Progenitor cell of endocrine pancreas (in vitro differentiated cells): ENCODE measurements at regions not wholly inside any gene's neighbourhood (a gene's known extent, or its start where the extent isn't known, plus 50 kb on each side); places are given as distances from the start of the nearest gene placed in this dataset.

Source experiments
- DNase-seq: peaks from one replicate; pipeline ENCODE4 v3.0.0; 2021; ENCODE audit warnings: low spot score; ENCODE audit not compliant: unreplicated experiment
- H3K27ac Mint-ChIP-seq: 2 replicates; pipeline ENCODE4 v1.8.0; 2021; ENCODE audit warnings: mild to moderate bottlenecking, moderate library complexity, mixed read lengths
- H3K27me3 Mint-ChIP-seq: 2 replicates; pipeline ENCODE4 v1.8.0; 2021; ENCODE audit warnings: mixed read lengths
- H3K36me3 Mint-ChIP-seq: 2 replicates; pipeline ENCODE4 v1.8.0; 2022; ENCODE audit warnings: mixed read lengths; ENCODE audit not compliant: insufficient read depth
- H3K4me1 Mint-ChIP-seq: 2 replicates; pipeline ENCODE4 v1.8.0; 2021; ENCODE audit warnings: low read depth, mixed read lengths
- H3K4me3 Mint-ChIP-seq: 2 replicates; pipeline ENCODE4 v1.8.0; 2021; ENCODE audit warnings: low read depth, mild to moderate bottlenecking, moderate library complexity, mixed read lengths
- H3K9me3 Mint-ChIP-seq: 2 replicates; pipeline ENCODE4 v1.8.0; 2021; ENCODE audit warnings: low read depth, mixed read lengths
- TF ChIP-seq, protein P1 (sequence below): fragments of 200-600 bp; sonication (generic); IDR thresholded peaks from one replicate; pipeline ENCODE4 v1.5.0; 2021; ENCODE audit warnings: antibody characterized with exemption, mild to moderate bottlenecking; ENCODE audit not compliant: unreplicated experiment

DNA sequence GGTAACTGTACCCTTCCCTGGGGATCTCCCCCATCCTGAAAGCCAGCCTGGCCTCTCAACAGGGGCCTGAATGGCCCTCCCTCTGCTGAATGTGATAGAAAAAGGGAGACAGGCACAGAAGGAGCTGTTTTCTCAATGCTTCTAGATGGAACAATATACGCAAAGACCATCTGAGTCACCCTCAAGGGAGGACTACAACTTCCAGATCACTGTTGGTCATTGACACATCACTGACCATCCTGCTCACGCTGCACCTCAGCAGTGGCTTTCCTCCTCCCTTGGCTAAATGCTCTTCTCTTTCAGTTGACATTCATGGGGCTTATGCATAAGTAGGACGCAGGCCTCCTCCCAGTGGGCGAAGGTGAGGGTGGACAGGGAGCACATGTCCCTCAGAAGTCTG is 112.2 kb upstream of the SHB start:
- TF ChIP-seq, protein P1, sequence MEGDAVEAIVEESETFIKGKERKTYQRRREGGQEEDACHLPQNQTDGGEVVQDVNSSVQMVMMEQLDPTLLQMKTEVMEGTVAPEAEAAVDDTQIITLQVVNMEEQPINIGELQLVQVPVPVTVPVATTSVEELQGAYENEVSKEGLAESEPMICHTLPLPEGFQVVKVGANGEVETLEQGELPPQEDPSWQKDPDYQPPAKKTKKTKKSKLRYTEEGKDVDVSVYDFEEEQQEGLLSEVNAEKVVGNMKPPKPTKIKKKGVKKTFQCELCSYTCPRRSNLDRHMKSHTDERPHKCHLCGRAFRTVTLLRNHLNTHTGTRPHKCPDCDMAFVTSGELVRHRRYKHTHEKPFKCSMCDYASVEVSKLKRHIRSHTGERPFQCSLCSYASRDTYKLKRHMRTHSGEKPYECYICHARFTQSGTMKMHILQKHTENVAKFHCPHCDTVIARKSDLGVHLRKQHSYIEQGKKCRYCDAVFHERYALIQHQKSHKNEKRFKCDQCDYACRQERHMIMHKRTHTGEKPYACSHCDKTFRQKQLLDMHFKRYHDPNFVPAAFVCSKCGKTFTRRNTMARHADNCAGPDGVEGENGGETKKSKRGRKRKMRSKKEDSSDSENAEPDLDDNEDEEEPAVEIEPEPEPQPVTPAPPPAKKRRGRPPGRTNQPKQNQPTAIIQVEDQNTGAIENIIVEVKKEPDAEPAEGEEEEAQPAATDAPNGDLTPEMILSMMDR = no peak
- Mint-ChIP-seq H3K27ac (no peak overlapping the region), H3K36me3 (no peaks in the 10 kb centered on the region), H3K27me3 (peaks cover 5% of the 10 kb centered on the region), H3K9me3 (no peaks in the 10 kb centered on the region), H3K4me1 (peaks cover 4% of the 10 kb centered on the region), H3K4me3 (no peak overlapping the region)
- DNase-seq = no peak

DNA sequence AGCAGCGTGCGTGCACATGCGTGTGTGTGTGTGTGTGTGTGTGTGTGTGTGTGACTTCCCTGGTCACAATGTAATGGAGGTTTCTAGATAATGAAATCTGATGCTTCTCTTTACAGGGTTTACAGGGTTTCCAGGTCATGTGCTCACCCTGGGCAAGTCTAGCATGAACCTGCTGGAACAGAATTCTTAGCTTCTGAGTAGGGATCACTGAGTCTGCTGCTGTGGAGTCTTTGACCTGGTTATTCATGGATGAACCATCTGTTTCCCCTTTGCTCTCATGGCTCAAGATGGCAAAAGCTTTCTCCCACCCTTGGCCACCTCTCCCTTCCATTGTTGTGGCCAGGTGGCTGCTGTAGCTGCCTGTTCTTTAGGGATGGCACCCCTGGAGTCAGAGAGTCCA is 111.6 kb upstream of the SHB start:
- DNase-seq = no peak
- no peak overlapping the region for H3K4me3 Mint-ChIP-seq
- H3K36me3 Mint-ChIP-seq = no peaks in the 10 kb centered on the region
- H3K27ac Mint-ChIP-seq = no peak overlapping the region
- H3K9me3 Mint-ChIP-seq = no peaks in the 10 kb centered on the region
- H3K27me3 Mint-ChIP-seq = peaks cover 5% of the 10 kb centered on the region
- TF ChIP-seq, protein P1 = no peak
- peaks cover 4% of the 10 kb centered on the region for H3K4me1 Mint-ChIP-seq

GRCh38 chr9:38179965-38180364 is 110.9 kb upstream of the SHB start:
- Mint-ChIP-seq H3K9me3 (no peaks in the 10 kb centered on the region), H3K4me1 (peaks cover 4% of the 10 kb centered on the region), H3K27ac (no peak overlapping the region), H3K4me3 (no peak overlapping the region), H3K36me3 (no peaks in the 10 kb centered on the region), H3K27me3 (peaks cover 5% of the 10 kb centered on the region)
- DNase-seq = no peak
- TF ChIP-seq, protein P1 = no peak

GRCh38 chr9:38178237-38178636 is 109.2 kb upstream of the SHB start:
- Mint-ChIP-seq H3K4me1 (peaks cover 4% of the 10 kb centered on the region), H3K27me3 (peaks cover 5% of the 10 kb centered on the region), H3K4me3 (no peak overlapping the region), H3K36me3 (no peaks in the 10 kb centered on the region), H3K27ac (no peak overlapping the region), H3K9me3 (no peaks in the 10 kb centered on the region)
- TF ChIP-seq, protein P1 = no peak
- no peak for DNase-seq

GRCh38 chr9:38177680-38178079 is 108.7 kb upstream of the SHB start:
- no peaks in the 10 kb centered on the region for H3K9me3 Mint-ChIP-seq
- TF ChIP-seq, protein P1 = no peak
- H3K4me1 Mint-ChIP-seq = peaks cover 4% of the 10 kb centered on the region
- H3K36me3 Mint-ChIP-seq = no peaks in the 10 kb centered on the region
- H3K27me3 Mint-ChIP-seq = peaks cover 5% of the 10 kb centered on the region
- H3K27ac Mint-ChIP-seq = no peak overlapping the region
- no peak overlapping the region for H3K4me3 Mint-ChIP-seq
- DNase-seq = no peak
